Right lung (tissue), 2 donors: ENCODE measurements at regions not wholly inside any gene's neighbourhood (a gene's known extent, or its start where the extent isn't known, plus 50 kb on each side); places are given as distances from the start of the nearest gene placed in this dataset.
A peak's percentile ranks its signal among the peaks of the same experiment; 100 is the strongest.
"Not testable (repeated sequence)": the region's sequence is repeated elsewhere in the genome, so short reads cannot be mapped to it uniquely, and the experiment has no call there.

ENCODE experiments used
- DNase-seq, 2 donors: peaks; one replicate each; pipeline ENCODE4 v3.0.0-alpha.2; 2013

- no peak for DNase-seq
Measured at GRCh38 chr7:136412952-136413351, 435.8 kb upstream of the MTPN start.

DNA sequence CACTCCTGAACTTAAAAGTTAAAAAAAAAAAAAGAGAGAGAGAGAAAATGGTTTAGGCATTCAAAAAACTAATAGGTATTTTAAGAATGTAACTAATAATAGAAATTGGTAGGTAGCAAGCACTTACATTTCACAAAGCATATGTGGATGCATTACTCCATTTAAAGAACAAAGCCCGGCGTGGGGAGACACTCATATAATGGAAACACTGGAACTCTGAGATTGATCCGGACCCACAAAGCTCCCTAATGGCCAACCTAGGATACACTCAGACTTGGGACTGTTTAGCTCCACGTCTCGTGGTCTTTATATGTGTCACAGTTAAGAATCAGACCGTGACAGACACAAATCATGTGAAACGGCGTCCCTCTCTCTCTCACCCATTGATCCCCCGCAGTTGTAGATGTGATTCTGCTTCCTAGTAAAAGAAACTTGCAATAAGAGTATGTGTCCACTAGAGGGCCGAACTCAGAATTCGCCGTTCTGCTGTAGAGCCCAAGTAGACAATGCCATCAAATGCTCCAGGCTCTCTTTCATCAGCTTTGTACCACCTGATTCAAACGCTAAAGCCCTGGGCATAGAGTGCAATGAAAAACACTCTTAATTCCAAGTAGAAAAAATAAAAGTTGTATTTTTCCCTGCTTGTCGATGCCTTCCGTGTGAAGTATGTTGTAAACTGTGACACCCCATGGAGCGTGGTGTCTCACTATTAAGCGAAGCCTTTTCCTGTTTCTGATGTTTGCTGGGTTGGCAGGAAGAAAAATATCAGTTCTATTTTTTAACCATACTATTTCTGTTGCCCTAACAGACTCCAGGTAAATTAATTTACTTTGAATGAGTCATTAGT, 429.0 kb upstream of the MTPN start:
- DNase-seq, result peak; percentile 19 to 35

DNA sequence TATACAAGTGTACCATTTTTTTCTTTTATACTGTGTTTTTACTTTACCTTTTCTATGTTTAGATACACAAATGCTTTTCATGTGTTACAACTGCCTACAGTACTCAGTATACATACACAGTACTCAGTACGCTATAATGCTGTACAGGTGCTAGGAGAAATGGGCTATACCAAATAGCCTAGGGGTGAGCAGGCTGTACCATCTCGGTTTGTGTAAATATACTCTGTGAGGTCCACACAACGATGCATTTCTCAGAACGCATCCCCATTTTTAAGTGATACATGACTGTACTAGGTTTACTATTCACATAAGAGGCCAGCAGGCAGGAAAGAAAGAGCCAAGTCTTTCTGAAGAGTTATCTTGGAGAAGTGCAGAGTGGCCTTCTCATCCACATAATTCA, 426.4 kb upstream of the MTPN start:
- DNase-seq, result no peak

GRCh38 chr7:136400877-136401276, 423.7 kb upstream of the MTPN start:
- no peak for DNase-seq

DNA sequence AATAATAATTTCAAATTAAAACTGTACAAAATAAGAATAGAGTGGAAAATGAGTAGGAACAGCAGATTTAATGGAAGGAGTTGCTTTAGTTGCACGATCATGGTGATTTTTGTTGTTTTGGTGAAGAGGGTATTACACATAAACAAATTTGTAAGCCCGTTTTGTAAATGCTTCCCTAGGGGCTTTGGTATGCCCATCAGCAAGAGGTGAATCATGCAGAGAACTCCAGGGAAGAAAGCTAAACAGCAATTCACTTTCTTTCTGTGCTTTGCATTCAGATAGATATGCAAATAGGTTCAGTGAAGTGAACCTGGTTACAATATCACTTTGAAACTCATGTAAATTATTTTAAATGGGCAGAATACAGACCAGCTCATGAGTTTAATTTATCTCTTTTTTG, 422.2 kb upstream of the MTPN start:
- no peak for DNase-seq

- DNase-seq, result no peak
Measured at GRCh38 chr7:136392856-136393255, 415.7 kb upstream of the MTPN start.

GRCh38 chr7:136391371-136391770, 414.2 kb upstream of the MTPN start:
- DNase-seq, result no peak

DNA sequence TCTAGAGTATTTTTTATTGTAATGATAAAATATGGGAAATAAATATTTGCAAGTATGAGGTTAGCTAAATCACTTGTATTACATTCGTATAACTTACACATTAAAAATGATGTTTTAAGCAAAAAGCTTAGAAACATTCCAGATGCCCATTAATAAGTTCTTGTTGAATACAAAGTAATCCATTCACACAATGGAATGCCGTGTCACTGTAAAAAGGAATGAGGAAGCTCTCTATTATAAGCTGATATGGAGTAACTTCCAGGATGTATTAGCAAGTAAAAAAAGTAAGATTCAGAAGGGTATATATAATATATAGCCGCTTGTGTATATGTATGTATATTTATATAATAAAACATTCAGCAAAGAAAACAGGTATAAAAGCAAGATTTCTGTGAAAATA, 412.8 kb upstream of the MTPN start:
- no peak for DNase-seq

- DNase-seq, result no peak
Measured at GRCh38 chr7:136386876-136387275, 409.7 kb upstream of the MTPN start.

- DNase-seq, result not testable (repeated sequence)
Measured at GRCh38 chr7:136371409-136371808, 394.2 kb upstream of the MTPN start.

DNA sequence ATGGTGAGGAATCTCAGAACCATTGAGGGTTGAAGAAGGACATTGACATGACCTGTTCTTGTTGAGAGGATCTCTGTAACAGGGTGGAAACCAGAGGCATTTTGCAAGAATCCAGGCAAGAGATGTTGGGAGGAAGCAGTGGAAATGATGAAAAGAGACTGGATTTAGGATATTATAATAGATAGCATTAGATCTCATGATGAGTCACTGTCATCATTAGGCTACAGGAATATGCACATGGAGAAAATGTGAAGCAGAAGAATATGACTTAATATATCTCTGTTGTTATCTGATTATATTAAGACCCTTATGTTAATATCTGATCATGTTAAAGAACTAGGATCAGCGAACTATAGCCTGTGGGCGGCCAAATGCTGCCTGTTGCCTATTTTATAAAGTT, 393.0 kb upstream of the MTPN start:
- DNase-seq, result no peak

DNA sequence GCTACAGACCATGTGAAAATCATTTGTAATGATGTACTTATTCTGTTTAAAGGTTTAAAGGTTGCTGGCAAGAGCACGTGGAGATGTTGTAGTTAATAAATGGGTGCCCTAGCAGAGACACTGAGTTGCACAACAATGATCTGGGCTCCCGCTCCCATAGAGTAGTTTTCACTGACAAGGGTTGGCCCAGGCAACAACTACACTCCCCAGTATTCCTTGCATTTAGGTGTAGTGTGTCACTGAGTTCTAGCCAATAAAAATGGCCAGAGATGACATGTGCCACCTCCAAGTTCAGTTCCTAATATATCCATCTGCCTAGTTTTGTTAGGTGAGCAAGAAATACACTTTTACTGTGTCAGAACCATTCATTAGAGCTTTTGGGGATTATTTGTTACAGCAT, 392.1 kb upstream of the MTPN start:
- DNase-seq, result no peak

- DNase-seq, result no peak
Measured at GRCh38 chr7:136359333-136359903, 382.3 kb upstream of the MTPN start.

DNA sequence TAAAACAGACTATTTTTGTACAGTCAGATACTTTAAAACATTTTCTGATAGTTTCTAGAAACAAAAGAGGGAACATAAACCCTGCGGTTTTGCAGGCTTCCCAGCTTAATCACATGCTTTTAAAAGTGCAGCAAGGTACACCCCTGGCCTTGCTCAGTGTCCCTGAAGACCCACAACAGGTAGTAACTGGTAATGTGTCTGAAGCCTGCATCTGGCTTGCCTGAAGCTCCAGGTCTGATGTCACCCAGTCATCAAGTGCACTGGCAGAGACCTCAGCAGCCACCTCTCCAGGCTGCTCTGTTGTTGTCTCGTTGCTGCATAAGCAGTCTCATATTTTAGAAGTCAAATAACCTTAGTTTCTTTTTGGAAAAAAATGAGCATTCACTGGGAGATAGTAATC, 376.1 kb upstream of the MTPN start:
- DNase-seq, result no peak

GRCh38 chr7:136348542-136349192, 371.5 kb upstream of the MTPN start:
- DNase-seq, result no peak

- DNase-seq, result no peak
Measured at GRCh38 chr7:136348142-136348541, 371.0 kb upstream of the MTPN start.

DNA sequence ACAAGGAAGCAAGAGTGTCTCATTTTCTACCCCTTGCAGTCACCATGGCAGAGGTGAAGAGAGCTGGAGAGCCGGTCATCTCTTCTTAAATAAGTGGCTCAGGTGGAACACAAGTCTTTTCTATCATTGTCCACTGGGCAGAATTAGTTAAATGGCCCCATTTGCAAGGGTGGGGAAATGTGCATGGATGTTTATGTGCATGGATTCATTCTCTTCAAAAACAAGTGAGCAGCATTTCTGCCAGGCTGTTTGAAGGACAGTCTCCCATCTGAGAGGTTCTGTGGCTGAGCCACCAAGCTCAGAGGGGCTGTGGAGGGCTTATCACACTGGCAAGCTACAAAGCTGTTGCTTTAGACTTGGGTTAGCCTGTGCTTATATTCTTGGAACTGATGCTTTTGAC, 370.3 kb upstream of the MTPN start:
- no peak for DNase-seq

DNA sequence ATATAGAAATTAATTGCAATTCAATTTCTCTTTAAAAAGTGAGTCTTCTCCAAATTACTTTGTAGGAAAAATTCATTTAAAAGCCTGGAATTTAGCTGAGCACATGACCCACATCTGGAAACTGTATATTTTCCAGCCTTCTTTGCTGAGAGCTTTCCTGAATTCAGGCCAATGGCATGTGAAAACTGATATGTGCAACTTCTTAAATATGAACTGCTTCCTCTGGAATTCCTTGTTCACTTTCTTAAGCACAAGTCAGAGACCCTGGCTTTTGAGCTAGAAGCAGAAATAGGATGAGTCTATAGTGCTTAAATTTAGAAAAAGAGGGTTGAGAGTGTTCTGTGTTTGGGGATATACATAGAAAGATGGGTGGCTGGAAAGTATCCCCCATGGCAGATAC, 365.1 kb upstream of the MTPN start:
- no peak for DNase-seq

- no peak for DNase-seq
Measured at GRCh38 chr7:136339464-136339863, 362.3 kb upstream of the MTPN start.

GRCh38 chr7:136336932-136337331, 359.8 kb upstream of the MTPN start:
- DNase-seq, result no peak

- no peak for DNase-seq
Measured at GRCh38 chr7:136333636-136334035, 356.5 kb upstream of the MTPN start.

DNA sequence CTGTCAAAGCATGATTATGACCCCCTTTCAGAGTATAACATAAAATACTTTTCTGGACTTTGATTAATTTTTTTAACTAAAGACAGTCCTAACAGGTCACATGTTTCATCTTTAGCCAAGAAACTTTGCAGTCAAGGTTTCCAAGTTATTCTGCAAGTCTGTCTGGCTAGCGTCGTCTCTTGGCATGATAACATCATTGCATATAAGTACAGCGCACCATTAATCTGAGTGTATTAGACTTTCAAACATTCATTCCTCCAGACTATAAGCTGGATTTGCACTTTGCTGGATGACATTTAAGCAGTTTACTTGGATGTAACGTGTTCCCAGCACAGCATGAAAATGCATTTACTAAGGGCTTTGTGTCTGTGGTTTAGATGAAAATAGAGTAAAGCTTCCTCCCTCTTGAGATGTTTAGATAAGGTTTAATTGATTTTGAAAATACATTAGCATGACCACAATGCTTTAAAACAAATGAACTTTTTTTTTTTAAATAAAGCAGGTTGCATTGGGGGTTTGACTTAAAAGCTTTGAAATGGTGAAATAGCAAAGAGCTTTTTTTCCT, 349.0 kb upstream of the MTPN start:
- no peak for DNase-seq

GRCh38 chr7:136325578-136325977, 348.4 kb upstream of the MTPN start:
- DNase-seq, result no peak
